H9 (cell line): ENCODE measurements at regions not wholly inside any gene's neighbourhood (a gene's known extent, or its start where the extent isn't known, plus 50 kb on each side); places are given as distances from the start of the nearest gene placed in this dataset.

Experiments used
- DNase-seq: peaks from one replicate; pipeline ENCODE4 v3.0.0-alpha.2; 2017
- H2AFZ ChIP-seq: one replicate; pipeline ENCODE4 v1.6.1; 2013; ENCODE audit warnings: mild to moderate bottlenecking, low read length, control low read depth, moderate library complexity
- H2AK5ac ChIP-seq: 2 replicates; pipeline ENCODE4 v1.6.1; 2013; ENCODE audit warnings: low read length, control low read depth, mixed read lengths; ENCODE audit not compliant: insufficient read length
- H2BK120ac ChIP-seq: one replicate; pipeline ENCODE4 v1.6.1; 2013; ENCODE audit warnings: low read depth, mild to moderate bottlenecking, low read length, control low read depth, inconsistent platforms; ENCODE audit not compliant: poor library complexity, severe bottlenecking
- H2BK12ac ChIP-seq: 2 replicates; pipeline ENCODE4 v1.6.1; 2013; ENCODE audit warnings: low read length, control low read depth, mixed read lengths, low read depth; ENCODE audit not compliant: insufficient read length
- H2BK15ac ChIP-seq: 2 replicates; pipeline ENCODE4 v1.6.1; 2013; ENCODE audit warnings: low read depth, low read length, control low read depth
- H2BK20ac ChIP-seq: one replicate; pipeline ENCODE4 v1.6.1; 2013; ENCODE audit warnings: low read depth, mild to moderate bottlenecking, low read length, control low read depth, inconsistent platforms; ENCODE audit not compliant: poor library complexity, severe bottlenecking
- H2BK5ac ChIP-seq: 2 replicates; pipeline ENCODE4 v1.6.1; 2013; ENCODE audit warnings: low read length, control low read depth, mixed read lengths; ENCODE audit not compliant: insufficient read length
- H3K14ac ChIP-seq: 2 replicates; pipeline ENCODE4 v1.6.1; 2013; ENCODE audit warnings: low read length, control low read depth; ENCODE audit not compliant: insufficient read depth
- H3K18ac ChIP-seq: 2 replicates; pipeline ENCODE4 v1.6.1; 2013; ENCODE audit warnings: low read depth, mild to moderate bottlenecking, mixed read lengths, low read length, control low read depth; ENCODE audit not compliant: insufficient read length
- H3K23ac ChIP-seq: 2 replicates; pipeline ENCODE4 v1.6.1; 2013; ENCODE audit warnings: low read length, control low read depth, mixed read lengths, low read depth; ENCODE audit not compliant: insufficient read length
- H3K23me2 ChIP-seq: 2 replicates; pipeline ENCODE4 v1.6.1; 2013; ENCODE audit warnings: low read depth, mild to moderate bottlenecking, mixed read lengths, low read length, control low read depth; ENCODE audit not compliant: insufficient read length, poor library complexity, severe bottlenecking
- H3K27ac ChIP-seq: 2 replicates; pipeline ENCODE4 v1.5.1; 2013; ENCODE audit warnings: low read length, control low read depth, mixed read lengths, low read depth; ENCODE audit not compliant: insufficient read length
- H3K27me3 ChIP-seq: 2 replicates; pipeline ENCODE4 v1.6.1; 2013; ENCODE audit warnings: low read length, control low read depth, inconsistent platforms; ENCODE audit not compliant: insufficient read depth
- H3K4ac ChIP-seq: 2 replicates; pipeline ENCODE4 v1.6.1; 2013; ENCODE audit warnings: low read depth, mild to moderate bottlenecking, control low read depth, inconsistent platforms, low read length, moderate library complexity
- H3K4me1 ChIP-seq: 2 replicates; pipeline ENCODE4 v1.6.1; 2013; ENCODE audit warnings: low read length, control low read depth, inconsistent platforms; ENCODE audit not compliant: insufficient read depth
- H3K4me2 ChIP-seq: 2 replicates; pipeline ENCODE4 v1.6.1; 2013; ENCODE audit warnings: low read length, control low read depth, mixed read lengths; ENCODE audit not compliant: insufficient read length, insufficient read depth
- H3K56ac ChIP-seq: 2 replicates; pipeline ENCODE4 v1.6.1; 2013; ENCODE audit warnings: low read depth, mild to moderate bottlenecking, mixed read lengths, low read length, control low read depth; ENCODE audit not compliant: insufficient read length
- H3K79me1 ChIP-seq: 2 replicates; pipeline ENCODE4 v1.6.1; 2013; ENCODE audit warnings: low read depth, mild to moderate bottlenecking, moderate library complexity, low read length, control low read depth, inconsistent platforms; ENCODE audit not compliant: insufficient read depth, poor library complexity, severe bottlenecking
- H3K79me2 ChIP-seq: 2 replicates; pipeline ENCODE4 v1.6.1; 2013; ENCODE audit warnings: low read length, control low read depth, inconsistent platforms; ENCODE audit not compliant: insufficient read depth
- H3K9ac ChIP-seq: 2 replicates; pipeline ENCODE4 v1.6.1; 2013; ENCODE audit warnings: low read length, control low read depth, mixed read lengths; ENCODE audit not compliant: insufficient read length; ENCODE audit errors: extremely low read depth
- H3K9me3 ChIP-seq: one replicate; pipeline ENCODE4 v1.6.1; 2013; ENCODE audit warnings: low read depth, low read length, inconsistent platforms; ENCODE audit not compliant: control insufficient read depth
- H3T11ph ChIP-seq: one replicate; pipeline ENCODE4 v1.6.1; 2013; ENCODE audit warnings: mild to moderate bottlenecking, low read length, control low read depth, inconsistent platforms
- H4K20me1 ChIP-seq: one replicate; pipeline ENCODE4 v1.6.1; 2013; ENCODE audit not compliant: control insufficient read depth, insufficient read length, insufficient read depth
- H4K5ac ChIP-seq: 2 replicates; pipeline ENCODE4 v1.6.1; 2013; ENCODE audit warnings: low read depth, mild to moderate bottlenecking, mixed read lengths, low read length, control low read depth; ENCODE audit not compliant: insufficient read length
- H4K8ac ChIP-seq: replicated peaks from 2 replicates; pipeline ENCODE4 v1.6.1; 2013; ENCODE audit warnings: low read length, control low read depth, mixed read lengths, low read depth; ENCODE audit not compliant: insufficient read length
- H4K91ac ChIP-seq: 2 replicates; pipeline ENCODE4 v1.6.1; 2013; ENCODE audit warnings: low read depth, mild to moderate bottlenecking, moderate library complexity, mixed read lengths, low read length, control low read depth; ENCODE audit not compliant: insufficient read length
- H3K27ac Mint-ChIP-seq, 3 experiments: 2 replicates in 2 of 3; 3 replicates in 1 of 3; pipeline ENCODE4 v1.8.0; 2020 to 2021; ENCODE audit warnings: mixed read lengths in 3 of 3, mild to moderate bottlenecking in 1 of 3, moderate library complexity in 1 of 3
- H3K27me3 Mint-ChIP-seq: 2 replicates; pipeline ENCODE4 v1.8.0; 2021; ENCODE audit warnings: low read depth, mild to moderate bottlenecking, moderate library complexity, mixed read lengths
- H3K36me3 Mint-ChIP-seq, 3 experiments: 2 replicates in 2 of 3; 3 replicates in 1 of 3; pipeline ENCODE4 v1.8.0; 2020 to 2021; ENCODE audit warnings: low read depth in 3 of 3, mixed read lengths in 3 of 3; ENCODE audit not compliant: insufficient read depth in 1 of 3
- H3K4me1 Mint-ChIP-seq, 2 experiments: 2 replicates each; pipeline ENCODE4 v1.8.0; 2020; ENCODE audit warnings: mixed read lengths in 2 of 2
- H3K4me3 Mint-ChIP-seq, 2 experiments: 2 replicates in 1 of 2; 3 replicates in 1 of 2; pipeline ENCODE4 v1.8.0; 2020 to 2021; ENCODE audit warnings: mild to moderate bottlenecking in 2 of 2, mixed read lengths in 2 of 2, moderate library complexity in 1 of 2
- H3K9me3 Mint-ChIP-seq, 2 experiments: 2 replicates in 1 of 2; 3 replicates in 1 of 2; pipeline ENCODE4 v1.8.0; 2020; ENCODE audit warnings: mild to moderate bottlenecking in 2 of 2, mixed read lengths in 2 of 2, moderate library complexity in 1 of 2
- WGBS: extraction: QIAGEN DNeasy Blood & Tissue Kit; methylation state at CpG from one replicate; pipeline ENCODE4 v1.1.7; 2013; ENCODE audit warnings: missing lambda C conversion rate, low lambda C conversion rate, mixed read lengths; ENCODE audit not compliant: insufficient read length; ENCODE audit errors: extremely low coverage; 5-methylcytosine and 5-hydroxymethylcytosine counted together
- TF ChIP-seq, protein P1 (sequence below): fragments of 200-600 bp; sonication (generic); conservative IDR thresholded peaks from 3 replicates; pipeline ENCODE4 v1.8.0; 2021; ENCODE audit warnings: antibody characterized with exemption, mild to moderate bottlenecking

- Histone ChIP-seq H3K4ac (no peak overlapping the region), H2BK5ac (no peak overlapping the region), H4K8ac (no peak overlapping the region), H3K14ac (no peak overlapping the region), H2BK12ac (no peak overlapping the region), H3K4me1 (no peaks in the 10 kb centered on the region), H3T11ph (no peak overlapping the region), H3K9me3 (no peaks in the 10 kb centered on the region), H3K79me1 (no peaks in the 10 kb centered on the region), H3K23ac (no peak overlapping the region), H2AK5ac (no peak overlapping the region), H3K27ac (no peak overlapping the region), H4K91ac (no peak overlapping the region), H4K20me1 (no peaks in the 10 kb centered on the region), H3K23me2 (no peaks in the 10 kb centered on the region), H2BK120ac (no peak overlapping the region), H2BK20ac (no peak overlapping the region), H3K18ac (no peak overlapping the region), H3K4me2 (no peak overlapping the region), H4K5ac (no peak overlapping the region), H3K27me3 (no peaks in the 10 kb centered on the region), H3K56ac (no peak overlapping the region), H3K79me2 (no peaks in the 10 kb centered on the region), H2AFZ (no peak overlapping the region), H2BK15ac (no peak overlapping the region), H3K9ac (no peak overlapping the region)
- peaks cover 2 to 6% of the 10 kb centered on the region in 2 experiments; a peak in 2 of 4 replicates for H3K4me1 Mint-ChIP-seq
- no CpG with 5 or more reads among the region's 2 CpGs for whole genome bisulfite sequencing
- no peak for DNase-seq
- TF ChIP-seq, protein P1, sequence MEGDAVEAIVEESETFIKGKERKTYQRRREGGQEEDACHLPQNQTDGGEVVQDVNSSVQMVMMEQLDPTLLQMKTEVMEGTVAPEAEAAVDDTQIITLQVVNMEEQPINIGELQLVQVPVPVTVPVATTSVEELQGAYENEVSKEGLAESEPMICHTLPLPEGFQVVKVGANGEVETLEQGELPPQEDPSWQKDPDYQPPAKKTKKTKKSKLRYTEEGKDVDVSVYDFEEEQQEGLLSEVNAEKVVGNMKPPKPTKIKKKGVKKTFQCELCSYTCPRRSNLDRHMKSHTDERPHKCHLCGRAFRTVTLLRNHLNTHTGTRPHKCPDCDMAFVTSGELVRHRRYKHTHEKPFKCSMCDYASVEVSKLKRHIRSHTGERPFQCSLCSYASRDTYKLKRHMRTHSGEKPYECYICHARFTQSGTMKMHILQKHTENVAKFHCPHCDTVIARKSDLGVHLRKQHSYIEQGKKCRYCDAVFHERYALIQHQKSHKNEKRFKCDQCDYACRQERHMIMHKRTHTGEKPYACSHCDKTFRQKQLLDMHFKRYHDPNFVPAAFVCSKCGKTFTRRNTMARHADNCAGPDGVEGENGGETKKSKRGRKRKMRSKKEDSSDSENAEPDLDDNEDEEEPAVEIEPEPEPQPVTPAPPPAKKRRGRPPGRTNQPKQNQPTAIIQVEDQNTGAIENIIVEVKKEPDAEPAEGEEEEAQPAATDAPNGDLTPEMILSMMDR, result peak; percentile 88
- no peaks in the 10 kb centered on the region for H3K9me3 Mint-ChIP-seq
- no peak overlapping the region for H3K27ac Mint-ChIP-seq
- no peaks in the 10 kb centered on the region for H3K27me3 Mint-ChIP-seq
- no peaks in the 10 kb centered on the region for H3K36me3 Mint-ChIP-seq
- H3K4me3 Mint-ChIP-seq, result no peak overlapping the region
Observed at GRCh38 chr2:157194097-157194688, 63.3 kb upstream of the GALNT5 start.
